ENCODE measurements at regions not wholly inside any gene's neighbourhood (a gene's known extent, or its start where the extent isn't known, plus 50 kb on each side); places are given as distances from the start of the nearest gene placed in this dataset.

DNA sequence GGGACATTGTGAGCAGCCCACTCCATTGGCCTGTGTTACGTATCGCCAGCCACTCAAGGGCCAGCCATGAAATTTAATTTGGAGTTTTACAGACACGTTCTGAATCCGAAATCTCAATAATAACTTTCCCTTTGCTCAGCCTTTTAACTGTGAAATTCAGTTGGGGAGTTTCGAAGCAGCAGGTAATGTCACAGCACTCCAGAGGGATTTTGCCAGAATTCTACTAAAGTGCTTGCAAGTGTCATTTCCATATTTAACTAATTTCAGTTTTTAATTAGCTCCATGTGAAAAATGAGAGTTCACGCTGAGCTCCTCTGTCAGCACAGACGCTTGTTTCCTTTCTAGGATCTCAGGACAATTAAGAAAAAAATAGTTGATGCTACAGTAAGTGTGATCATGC is 267.1 kb upstream of the WWC1 start:
- ChIA-PET CTCF (no interaction called here), POLR2A (no interaction called here)
- TF ChIP-seq, protein P1, sequence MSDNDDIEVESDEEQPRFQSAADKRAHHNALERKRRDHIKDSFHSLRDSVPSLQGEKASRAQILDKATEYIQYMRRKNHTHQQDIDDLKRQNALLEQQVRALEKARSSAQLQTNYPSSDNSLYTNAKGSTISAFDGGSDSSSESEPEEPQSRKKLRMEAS (IDR thresholded peaks at IDR 0.05; ENCODE audit: insufficient read depth, insufficient read length) = no peak
- TF ChIP-seq POLR2A (IDR thresholded peaks at IDR 0.05; ENCODE audit: low read depth, low read length) (no peak), EZH2 (IDR thresholded peaks at IDR 0.05; ENCODE audit: borderline replicate concordance, low read depth, low read length, severe bottlenecking) (no peak), JUN (IDR thresholded peaks at IDR 0.05; ENCODE audit: borderline replicate concordance, insufficient read depth, insufficient read length, low read depth) (no peak), POLR2AphosphoS5 (IDR thresholded peaks at IDR 0.05; ENCODE audit: insufficient read depth, low read depth, low read length) (no peak), MYC (IDR thresholded peaks at IDR 0.05; ENCODE audit: low read depth, low read length) (no peak), GATA2 (IDR thresholded peaks at IDR 0.05; ENCODE audit: insufficient read depth, insufficient read length, low read depth, low read length) (no peak), FOS (IDR thresholded peaks at IDR 0.05; ENCODE audit: borderline replicate concordance, insufficient read depth, low read length) (no peak)
- TF ChIP-seq, protein P2, sequence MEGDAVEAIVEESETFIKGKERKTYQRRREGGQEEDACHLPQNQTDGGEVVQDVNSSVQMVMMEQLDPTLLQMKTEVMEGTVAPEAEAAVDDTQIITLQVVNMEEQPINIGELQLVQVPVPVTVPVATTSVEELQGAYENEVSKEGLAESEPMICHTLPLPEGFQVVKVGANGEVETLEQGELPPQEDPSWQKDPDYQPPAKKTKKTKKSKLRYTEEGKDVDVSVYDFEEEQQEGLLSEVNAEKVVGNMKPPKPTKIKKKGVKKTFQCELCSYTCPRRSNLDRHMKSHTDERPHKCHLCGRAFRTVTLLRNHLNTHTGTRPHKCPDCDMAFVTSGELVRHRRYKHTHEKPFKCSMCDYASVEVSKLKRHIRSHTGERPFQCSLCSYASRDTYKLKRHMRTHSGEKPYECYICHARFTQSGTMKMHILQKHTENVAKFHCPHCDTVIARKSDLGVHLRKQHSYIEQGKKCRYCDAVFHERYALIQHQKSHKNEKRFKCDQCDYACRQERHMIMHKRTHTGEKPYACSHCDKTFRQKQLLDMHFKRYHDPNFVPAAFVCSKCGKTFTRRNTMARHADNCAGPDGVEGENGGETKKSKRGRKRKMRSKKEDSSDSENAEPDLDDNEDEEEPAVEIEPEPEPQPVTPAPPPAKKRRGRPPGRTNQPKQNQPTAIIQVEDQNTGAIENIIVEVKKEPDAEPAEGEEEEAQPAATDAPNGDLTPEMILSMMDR (IDR thresholded peaks at IDR 0.05; ENCODE audit: extremely low read depth in 1 of 2, insufficient read depth in 1 of 2, low read depth in 1 of 2, low read length in 2 of 2) = no peak

More for the DNA sequence above, 267.1 kb upstream of the WWC1 start:
- Histone ChIP-seq H3K79me2 (ENCODE audit: control insufficient read depth, insufficient read depth, low read length) (no peaks in the 10 kb centered on the region), H3K27me3 (ENCODE audit: control insufficient read depth in 2 of 2, insufficient read depth in 2 of 2, low read length in 2 of 2) (no peaks in the 10 kb centered on the region), H3K4me2 (ENCODE audit: insufficient read depth, low read length) (no peak overlapping the region), H3K36me3 (ENCODE audit: control insufficient read depth in 2 of 2, extremely low read depth in 1 of 2, insufficient read depth in 2 of 2, low read length in 2 of 2) (no peaks in the 10 kb centered on the region), H3K4me1 (ENCODE audit: control insufficient read depth, extremely low read depth, insufficient read depth, low read length) (no peaks in the 10 kb centered on the region), H3K4me3 (replicated peaks in 1 of 3; ENCODE audit: insufficient read depth in 1 of 3, low read depth in 1 of 3, low read length in 3 of 3) (no peak overlapping the region), H4K20me1 (replicated peaks; ENCODE audit: control insufficient read depth, extremely low read depth, insufficient read depth, low read length) (no peaks in the 10 kb centered on the region), H3K9me3 (replicated peaks; ENCODE audit: control insufficient read depth, insufficient read depth, low read length) (peaks cover 2% of the 10 kb centered on the region), H3K9ac (replicated peaks; ENCODE audit: extremely low read depth, insufficient read depth, low read length) (no peak overlapping the region), H3K9me1 (replicated peaks; ENCODE audit: control insufficient read depth, extremely low read depth, insufficient read depth, low read length) (no peaks in the 10 kb centered on the region), H2AFZ (ENCODE audit: low read depth, low read length) (no peak overlapping the region), H3K27ac (ENCODE audit: insufficient read depth, low read depth, low read length) (no peak overlapping the region)
- BruUV-seq (replicated peaks) = no TSS peak
- intact Hi-C loops (cut with micrococcal nuclease) = no loop called here
- dilution Hi-C loops (cut with MboI; ENCODE audit: extremely low pct_ligation_motif_present, low sequenced_read_pairs) = no loop called here
- no peak for DNase-seq (ENCODE audit: low read depth, low spot score)
- FAIRE-seq = no peak

Data from endothelial cell of umbilical vein (primary cell).